GM21786 (cell line): ENCODE measurements at regions not wholly inside any gene's neighbourhood (a gene's known extent, or its start where the extent isn't known, plus 50 kb on each side); places are given as distances from the start of the nearest gene placed in this dataset.
"Not testable (repeated sequence)": the region's sequence is repeated elsewhere in the genome, so short reads cannot be mapped to it uniquely, and the experiment has no call there.

Experiments used
- ATAC-seq: cut with Tn5 transposase; IDR thresholded peaks from one replicate; pipeline ENCODE4 v1.9.1; 2021; ENCODE audit not compliant: unreplicated experiment

DNA sequence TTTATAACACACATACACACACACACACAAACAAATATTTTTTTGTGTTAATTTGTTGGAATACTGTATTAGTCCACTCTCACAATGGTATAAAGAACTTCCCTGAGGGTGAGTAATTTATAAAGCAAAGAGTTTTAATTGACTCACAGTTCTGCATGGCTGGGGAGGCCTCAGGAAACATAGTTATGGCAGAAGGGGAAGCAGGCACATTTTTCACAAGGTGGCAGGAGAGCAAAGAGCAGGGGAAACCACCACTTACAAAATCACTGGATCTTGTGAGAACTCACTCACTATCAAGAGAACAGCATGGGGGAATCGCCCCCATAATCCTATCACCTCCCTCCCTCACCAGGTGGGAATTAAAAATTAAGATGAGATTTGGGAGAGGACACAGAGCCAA lies 205.4 kb upstream of the PTPRD start:
- ATAC-seq = no peak

- no peak for ATAC-seq
These were observed 223.1 kb upstream of the PTPRD start for GRCh38 chr9:10835791-10836463.

DNA sequence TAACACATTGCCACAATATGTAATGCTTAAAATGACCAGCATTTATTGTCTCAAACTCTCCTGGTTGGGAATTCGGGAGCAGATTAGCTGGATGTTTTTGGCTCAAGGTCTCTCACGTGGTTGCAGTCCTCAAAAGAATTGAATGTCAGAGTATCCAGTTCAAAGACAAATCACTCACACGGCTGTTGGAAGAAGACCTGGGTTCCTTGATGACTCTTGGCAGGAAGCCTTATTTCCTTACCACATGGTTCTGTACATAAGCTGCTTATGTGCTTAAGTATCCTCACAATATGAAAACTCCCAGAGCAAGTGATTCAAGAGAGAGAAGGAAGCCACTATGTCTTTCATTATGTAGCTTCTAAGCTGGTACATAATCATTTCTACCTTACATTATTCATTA lies 230.3 kb upstream of the PTPRD start:
- ATAC-seq = no peak

DNA sequence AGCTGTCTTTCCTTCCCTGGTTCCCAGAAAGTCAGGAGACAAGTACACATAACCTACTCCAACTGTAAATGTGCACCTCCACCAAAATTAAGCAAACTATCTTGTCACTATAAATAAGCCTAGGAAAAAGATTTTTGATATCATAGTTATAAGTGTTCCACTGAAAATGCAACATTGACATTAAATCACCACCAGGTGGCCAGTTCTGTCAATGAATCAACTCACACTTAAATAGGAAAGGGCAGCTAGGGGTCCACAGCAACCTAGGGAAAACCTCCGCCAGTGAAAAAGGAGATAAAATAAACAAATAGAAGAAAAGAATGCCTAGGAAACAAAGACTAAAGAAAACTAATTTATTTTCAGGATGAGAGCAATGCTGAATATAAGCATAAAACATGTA lies 243.0 kb upstream of the PTPRD start:
- no peak for ATAC-seq

DNA sequence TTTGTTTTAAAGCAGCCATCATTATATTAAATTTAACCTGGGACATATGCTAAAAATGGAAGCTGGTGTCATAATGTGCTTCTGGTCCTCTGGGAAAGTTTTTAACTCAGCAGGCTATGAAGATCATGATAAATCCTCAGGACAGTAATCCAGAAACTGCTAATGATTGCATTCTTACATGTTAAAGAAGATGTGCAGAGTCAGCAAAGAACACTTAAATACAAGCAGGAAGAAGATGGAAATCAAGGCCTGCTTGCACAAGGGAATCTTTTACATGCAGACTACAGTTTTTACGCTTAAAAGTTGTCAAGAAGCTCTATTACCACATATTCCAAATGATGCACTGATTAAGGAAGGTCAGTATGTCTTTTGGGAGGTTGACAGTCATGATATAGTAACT lies 246.0 kb upstream of the PTPRD start:
- no peak for ATAC-seq

GRCh38 chr9:10863476-10863875 lies 250.7 kb upstream of the PTPRD start:
- ATAC-seq = no peak

GRCh38 chr9:10867194-10867593 lies 254.4 kb upstream of the PTPRD start:
- ATAC-seq = no peak

DNA sequence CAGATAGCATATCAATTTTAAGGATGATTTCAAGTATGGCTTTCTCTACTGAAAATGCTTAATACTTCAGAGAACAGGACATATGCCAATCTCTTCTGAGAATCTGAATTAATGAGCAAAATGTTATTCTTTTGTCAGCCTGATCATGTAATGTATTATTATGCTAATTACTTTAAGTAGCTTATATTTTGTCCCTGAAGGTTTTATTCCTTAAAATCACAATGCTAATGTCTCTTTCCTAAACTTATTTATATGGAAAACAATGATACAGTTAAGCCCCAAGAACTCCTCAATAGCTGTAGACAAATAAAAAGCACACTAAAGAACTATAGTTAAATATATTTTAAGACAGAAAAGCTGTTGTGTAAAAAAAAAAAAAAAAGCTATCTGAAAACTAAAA lies 256.9 kb upstream of the PTPRD start:
- ATAC-seq = no peak

DNA sequence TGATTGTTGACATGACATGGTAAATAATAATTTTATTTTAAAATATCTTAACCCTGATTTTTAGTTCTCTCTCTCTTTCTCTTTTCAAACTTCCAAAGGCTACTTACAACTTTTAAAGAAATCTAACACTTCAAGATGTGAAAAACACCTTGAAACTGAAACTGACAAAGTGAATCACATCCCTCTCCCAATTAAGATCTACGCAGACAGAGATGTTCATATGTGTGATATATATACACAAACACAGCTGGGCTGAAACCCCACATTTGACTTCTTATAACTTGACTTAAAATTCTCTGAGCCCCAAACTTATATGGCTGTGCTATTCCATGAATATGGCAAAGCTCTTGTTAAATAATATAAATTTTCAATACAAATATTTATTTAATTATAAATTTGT lies 261.2 kb upstream of the PTPRD start:
- ATAC-seq = no peak

DNA sequence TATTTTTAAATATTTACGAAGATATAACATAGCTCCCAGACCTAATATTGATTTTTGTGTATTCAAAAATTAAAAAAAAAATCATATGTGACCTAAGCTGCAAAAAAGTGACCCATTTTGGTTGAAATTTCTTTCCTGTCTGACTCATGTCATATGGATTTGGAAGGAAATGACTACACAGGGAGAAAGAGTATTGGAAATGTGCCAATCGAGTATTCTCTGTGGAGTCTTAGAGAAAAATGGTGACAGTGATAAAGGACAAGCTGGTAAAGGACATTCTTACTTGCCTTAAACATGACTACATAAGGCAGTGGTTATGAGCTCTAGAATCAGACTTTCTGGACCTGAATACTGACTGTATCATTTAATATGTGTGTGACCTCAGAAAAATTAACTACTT lies 262.9 kb upstream of the PTPRD start:
- ATAC-seq = no peak

DNA sequence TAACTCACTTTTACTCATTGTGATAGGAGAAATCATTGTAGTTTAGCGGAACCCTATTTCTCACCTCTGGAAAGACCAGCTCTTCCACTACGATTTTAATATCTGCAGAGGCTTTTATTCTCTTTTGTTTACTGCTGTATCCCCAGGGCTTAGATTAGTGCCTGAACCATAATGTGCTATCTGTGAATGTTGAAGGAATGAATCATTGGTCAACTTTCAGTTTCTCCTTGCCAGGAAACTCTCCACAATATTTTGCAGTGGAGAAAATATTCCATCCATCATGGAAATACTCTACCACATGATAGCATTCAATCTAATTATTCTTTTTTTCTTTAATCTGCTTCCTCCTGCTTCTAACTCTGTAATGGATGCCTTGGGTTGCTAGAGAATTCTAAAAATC lies 263.5 kb upstream of the PTPRD start:
- no peak for ATAC-seq

- ATAC-seq = not testable (repeated sequence)
These were observed 277.5 kb upstream of the PTPRD start for GRCh38 chr9:10890266-10890665.

DNA sequence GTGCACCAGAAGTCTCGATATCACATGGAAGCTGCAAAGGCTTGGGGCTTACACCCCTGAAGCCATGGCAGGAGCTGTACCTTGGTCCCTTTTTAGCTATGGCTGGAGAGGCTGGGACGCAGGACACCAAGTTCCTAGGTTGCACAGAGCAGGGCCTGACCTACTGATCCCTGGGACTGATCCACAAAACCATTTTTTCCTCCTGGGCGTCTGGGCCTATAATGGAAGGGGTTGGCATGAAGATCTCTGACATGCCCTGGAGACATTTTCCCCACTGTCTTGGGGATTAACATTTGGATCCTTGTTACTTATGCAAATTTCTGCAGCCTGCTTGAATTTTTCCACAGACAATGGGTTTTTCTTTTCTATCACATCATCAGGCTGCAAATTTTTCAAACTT lies 286.7 kb upstream of the PTPRD start:
- ATAC-seq = no peak

DNA sequence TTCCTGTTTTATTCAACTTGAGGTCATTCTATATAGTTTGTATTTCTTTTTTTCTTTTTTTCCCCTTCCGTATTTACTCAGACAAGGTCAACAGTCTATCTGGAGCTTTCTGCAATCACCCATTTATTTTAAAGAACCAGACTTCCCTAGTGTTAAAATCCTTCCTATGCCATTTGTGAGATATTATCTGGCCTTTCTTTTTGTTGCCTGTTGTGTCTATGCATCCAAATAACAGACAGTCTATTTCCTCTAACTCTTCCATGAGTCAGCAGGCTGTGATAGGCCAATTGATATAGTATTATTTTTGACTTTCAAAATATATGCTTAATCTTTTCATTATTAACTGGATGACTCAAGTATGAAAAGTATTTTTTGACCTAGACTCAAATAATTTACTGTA lies 291.2 kb upstream of the PTPRD start:
- no peak for ATAC-seq

DNA sequence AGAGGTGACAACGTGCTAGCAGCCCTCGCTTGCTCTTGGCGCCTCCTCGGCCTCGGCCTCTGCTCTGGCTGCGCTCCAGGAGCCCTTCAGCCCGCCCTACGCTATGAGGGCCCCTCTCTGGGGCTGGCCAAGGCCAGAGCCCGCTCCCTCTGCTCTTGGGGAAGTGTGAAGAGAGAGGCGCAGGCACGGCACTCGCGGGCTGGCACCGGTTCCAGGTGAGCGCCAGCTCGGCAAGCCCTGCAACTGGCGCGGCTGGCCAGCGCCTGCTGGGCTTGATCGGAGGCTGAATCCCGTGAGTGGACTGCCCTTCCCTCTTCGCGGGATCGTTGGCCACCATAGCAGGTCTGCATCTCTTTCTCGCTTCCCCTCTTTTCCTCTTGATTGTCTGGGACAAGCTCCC lies 298.0 kb upstream of the PTPRD start:
- no peak for ATAC-seq

DNA sequence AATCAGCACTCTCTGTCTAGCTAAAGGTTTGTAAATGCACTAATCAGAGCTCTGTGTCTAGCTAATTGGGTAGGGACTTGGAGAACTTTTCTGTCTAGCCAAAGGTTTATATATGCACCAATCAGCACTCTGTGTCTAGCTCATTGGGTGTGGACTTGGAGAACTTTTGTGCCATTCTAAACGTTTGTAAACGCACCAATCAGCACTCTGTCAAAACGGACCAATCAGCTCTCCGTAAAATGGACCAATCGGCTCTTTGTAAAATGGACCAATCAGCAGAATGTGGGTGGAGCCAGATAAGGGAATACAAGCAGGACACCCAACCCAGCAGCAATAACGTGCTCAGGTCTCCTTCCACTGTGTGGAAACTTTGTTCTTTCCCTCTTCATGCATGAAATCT lies 298.6 kb upstream of the PTPRD start:
- no peak for ATAC-seq

- no peak for ATAC-seq
These were observed 304.2 kb upstream of the PTPRD start for GRCh38 chr9:10917001-10917400.

- no peak for ATAC-seq
These were observed 308.9 kb upstream of the PTPRD start for GRCh38 chr9:10921671-10922070.

GRCh38 chr9:10925896-10926295 lies 313.1 kb upstream of the PTPRD start:
- no peak for ATAC-seq

DNA sequence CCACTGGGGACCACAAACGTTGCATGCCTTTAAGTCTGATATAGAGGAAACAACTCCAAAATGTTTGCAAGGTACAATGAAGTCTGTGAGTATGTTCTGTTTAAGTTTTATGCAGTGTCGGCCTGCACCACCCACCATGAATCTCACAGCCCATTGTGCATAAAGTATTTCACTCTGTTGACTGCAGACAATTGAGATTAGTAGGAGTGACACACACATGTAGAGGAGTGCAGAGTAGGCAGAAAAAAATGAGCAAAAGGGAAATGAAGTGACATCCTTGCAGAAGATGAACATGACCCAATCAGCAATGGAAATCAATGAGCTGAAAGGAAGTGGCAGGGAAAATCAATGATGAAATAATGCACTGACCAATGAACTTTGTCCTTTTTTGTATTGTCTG lies 315.6 kb upstream of the PTPRD start:
- no peak for ATAC-seq

DNA sequence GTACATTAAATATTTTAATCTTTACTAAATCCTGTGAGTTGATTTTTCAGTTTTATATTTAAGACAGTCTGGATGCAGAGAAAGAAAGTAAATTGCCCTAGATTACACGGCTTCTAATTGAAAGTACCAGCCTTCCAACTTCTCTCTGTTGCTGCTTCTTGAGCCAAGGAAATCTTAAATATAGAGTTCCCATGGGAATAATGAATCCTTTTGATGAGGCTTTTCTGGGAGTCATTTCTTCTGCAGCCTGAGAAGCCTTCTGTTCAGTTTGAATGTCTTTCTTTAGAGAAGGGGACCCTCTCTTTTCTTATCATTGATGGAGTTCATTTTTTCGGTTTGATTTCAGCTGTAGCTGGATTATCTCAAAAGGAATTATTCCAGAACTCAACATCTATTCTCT lies 317.3 kb upstream of the PTPRD start:
- ATAC-seq = no peak

DNA sequence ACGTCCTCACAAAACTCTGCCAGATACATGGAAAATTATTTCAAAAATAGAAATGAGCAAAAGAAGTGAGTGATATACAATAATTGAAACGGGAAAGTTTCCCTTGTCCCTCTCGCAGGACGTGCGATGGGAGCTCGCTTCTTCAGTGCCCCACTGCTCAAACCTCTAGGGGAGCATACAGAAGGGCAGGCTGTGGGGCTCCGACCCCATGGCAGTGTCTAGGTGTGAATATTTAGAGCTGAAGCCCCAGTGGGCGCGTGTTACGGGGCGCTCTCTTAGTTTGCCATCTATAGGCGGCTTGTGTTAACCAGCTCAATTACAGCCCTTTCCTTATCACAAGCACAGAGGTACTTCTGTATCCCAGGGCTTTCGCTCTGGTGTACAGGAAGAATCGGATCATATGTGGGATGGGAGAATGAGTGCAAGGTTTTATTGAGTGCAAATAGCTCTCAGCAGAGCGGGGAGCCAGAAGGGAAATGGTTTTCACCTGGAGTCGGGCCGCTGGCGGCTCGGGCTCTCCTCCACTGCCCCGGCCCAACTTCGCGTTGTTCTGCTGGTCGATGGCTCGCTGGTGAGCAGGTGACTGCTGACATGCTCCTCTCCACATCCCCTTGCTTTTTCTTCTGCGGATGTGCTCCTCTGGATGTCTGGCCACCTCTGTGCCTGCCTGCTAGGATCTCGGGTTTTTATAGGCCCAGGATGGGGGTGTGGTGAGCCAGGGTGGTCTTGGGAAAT lies 334.0 kb upstream of the PTPRD start:
- ATAC-seq = no peak

GRCh38 chr9:10957878-10958277 lies 345.1 kb upstream of the PTPRD start:
- no peak for ATAC-seq
